ENCODE measurements at regions not wholly inside any gene's neighbourhood (a gene's known extent, or its start where the extent isn't known, plus 50 kb on each side); places are given as distances from the start of the nearest gene placed in this dataset.

GRCh38 chr4:106681381-106681921 is 312.9 kb upstream of the GIMD1 start:
- H3K36me3 ChIP-seq = no peaks in the 10 kb centered on the region
- H3K27me3 ChIP-seq (replicated peaks) = no peaks in the 10 kb centered on the region
- no peak overlapping the region for H3K27ac ChIP-seq
- no peaks in the 10 kb centered on the region for H3K4me1 ChIP-seq (replicated peaks)
- H3K9me3 ChIP-seq (replicated peaks) = no peaks in the 10 kb centered on the region
- DNase-seq (ENCODE audit: low read depth in 1 of 2, low spot score in 2 of 2) = no peak
- H3K4me3 ChIP-seq = no peak overlapping the region

- H3K36me3 ChIP-seq = no peaks in the 10 kb centered on the region
- DNase-seq (ENCODE audit: low read depth in 1 of 2, low spot score in 2 of 2) = no peak
- no peak overlapping the region for H3K27ac ChIP-seq
- H3K27me3 ChIP-seq (replicated peaks) = no peaks in the 10 kb centered on the region
- no peaks in the 10 kb centered on the region for H3K4me1 ChIP-seq (replicated peaks)
- no peak overlapping the region for H3K4me3 ChIP-seq
- no peaks in the 10 kb centered on the region for H3K9me3 ChIP-seq (replicated peaks)
These were observed 310.5 kb upstream of the GIMD1 start for GRCh38 chr4:106679063-106679462.

- Histone ChIP-seq H3K4me1 (replicated peaks) (no peaks in the 10 kb centered on the region), H3K9me3 (replicated peaks) (no peaks in the 10 kb centered on the region), H3K36me3 (no peaks in the 10 kb centered on the region), H3K27ac (no peak overlapping the region), H3K4me3 (no peak overlapping the region), H3K27me3 (replicated peaks) (no peaks in the 10 kb centered on the region)
- DNase-seq (ENCODE audit: low read depth in 1 of 2, low spot score in 2 of 2) = no peak
These were observed 308.6 kb upstream of the GIMD1 start for GRCh38 chr4:106677213-106677612.

GRCh38 chr4:106676173-106676921 is 307.8 kb upstream of the GIMD1 start:
- H3K4me1 ChIP-seq (replicated peaks) = no peaks in the 10 kb centered on the region
- no peaks in the 10 kb centered on the region for H3K27me3 ChIP-seq (replicated peaks)
- no peak overlapping the region for H3K27ac ChIP-seq
- H3K36me3 ChIP-seq = no peaks in the 10 kb centered on the region
- no peaks in the 10 kb centered on the region for H3K9me3 ChIP-seq (replicated peaks)
- H3K4me3 ChIP-seq = no peak overlapping the region
- no peak for DNase-seq (ENCODE audit: low read depth in 1 of 2, low spot score in 2 of 2)

GRCh38 chr4:106671716-106672115 is 303.1 kb upstream of the GIMD1 start:
- Histone ChIP-seq H3K4me1 (replicated peaks) (no peaks in the 10 kb centered on the region), H3K4me3 (no peak overlapping the region), H3K9me3 (replicated peaks) (no peaks in the 10 kb centered on the region), H3K36me3 (no peaks in the 10 kb centered on the region), H3K27me3 (replicated peaks) (no peaks in the 10 kb centered on the region), H3K27ac (no peak overlapping the region)
- DNase-seq (ENCODE audit: low read depth in 1 of 2, low spot score in 2 of 2) = no peak

- no peaks in the 10 kb centered on the region for H3K36me3 ChIP-seq
- no peaks in the 10 kb centered on the region for H3K27me3 ChIP-seq (replicated peaks)
- no peaks in the 10 kb centered on the region for H3K9me3 ChIP-seq (replicated peaks)
- H3K4me3 ChIP-seq = no peak overlapping the region
- H3K4me1 ChIP-seq (replicated peaks) = no peaks in the 10 kb centered on the region
- no peak for DNase-seq (ENCODE audit: low read depth in 1 of 2, low spot score in 2 of 2)
- no peak overlapping the region for H3K27ac ChIP-seq
These were observed 302.4 kb upstream of the GIMD1 start for GRCh38 chr4:106670976-106671375.

- Histone ChIP-seq H3K4me3 (no peak overlapping the region), H3K9me3 (replicated peaks) (no peaks in the 10 kb centered on the region), H3K27me3 (replicated peaks) (no peaks in the 10 kb centered on the region), H3K4me1 (replicated peaks) (no peaks in the 10 kb centered on the region), H3K36me3 (no peaks in the 10 kb centered on the region), H3K27ac (no peak overlapping the region)
- no peak for DNase-seq (ENCODE audit: low read depth in 1 of 2, low spot score in 2 of 2)
These were observed 290.8 kb upstream of the GIMD1 start for GRCh38 chr4:106659371-106659770.

GRCh38 chr4:106652095-106652494 is 283.5 kb upstream of the GIMD1 start:
- DNase-seq (ENCODE audit: low read depth in 1 of 2, low spot score in 2 of 2) = no peak
- Histone ChIP-seq H3K9me3 (replicated peaks) (no peaks in the 10 kb centered on the region), H3K4me3 (no peak overlapping the region), H3K27ac (no peak overlapping the region), H3K4me1 (replicated peaks) (no peaks in the 10 kb centered on the region), H3K27me3 (replicated peaks) (no peaks in the 10 kb centered on the region), H3K36me3 (no peaks in the 10 kb centered on the region)

- H3K4me1 ChIP-seq (replicated peaks) = no peaks in the 10 kb centered on the region
- no peak for DNase-seq (ENCODE audit: low read depth in 1 of 2, low spot score in 2 of 2)
- H3K27ac ChIP-seq = no peak overlapping the region
- no peak overlapping the region for H3K4me3 ChIP-seq
- no peaks in the 10 kb centered on the region for H3K36me3 ChIP-seq
- H3K9me3 ChIP-seq (replicated peaks) = no peaks in the 10 kb centered on the region
- H3K27me3 ChIP-seq (replicated peaks) = no peaks in the 10 kb centered on the region
These were observed 282.1 kb upstream of the GIMD1 start for GRCh38 chr4:106650701-106651100.

- Histone ChIP-seq H3K4me1 (replicated peaks) (no peaks in the 10 kb centered on the region), H3K36me3 (no peaks in the 10 kb centered on the region), H3K27ac (no peak overlapping the region), H3K27me3 (replicated peaks) (no peaks in the 10 kb centered on the region), H3K9me3 (replicated peaks) (no peaks in the 10 kb centered on the region), H3K4me3 (no peak overlapping the region)
- no peak for DNase-seq (ENCODE audit: low read depth in 1 of 2, low spot score in 2 of 2)
These were observed 278.9 kb upstream of the GIMD1 start for GRCh38 chr4:106647451-106647850.

GRCh38 chr4:106629268-106629625 is 260.7 kb upstream of the GIMD1 start:
- DNase-seq (ENCODE audit: low read depth in 1 of 2, low spot score in 2 of 2) = no peak
- H3K27me3 ChIP-seq (replicated peaks) = no peaks in the 10 kb centered on the region

GRCh38 chr4:106628586-106629267 is 260.1 kb upstream of the GIMD1 start:
- H3K9me3 ChIP-seq (replicated peaks) = no peaks in the 10 kb centered on the region
- H3K27ac ChIP-seq = no peak overlapping the region
- H3K36me3 ChIP-seq = no peaks in the 10 kb centered on the region
- no peak for DNase-seq (ENCODE audit: low read depth in 1 of 2, low spot score in 2 of 2)
- H3K4me1 ChIP-seq (replicated peaks) = 0 out of 2 replicates have a peak, but pooled peaks cover 3% of the 10 kb centered on the region
- H3K27me3 ChIP-seq (replicated peaks) = no peaks in the 10 kb centered on the region
- H3K4me3 ChIP-seq = no peak overlapping the region

More at GRCh38 chr4:106629268-106629625, 260.7 kb upstream of the GIMD1 start:
- Histone ChIP-seq H3K9me3 (replicated peaks) (no peaks in the 10 kb centered on the region), H3K27ac (no peak overlapping the region), H3K4me1 (replicated peaks) (0 out of 2 replicates have a peak, but pooled peaks cover 3% of the 10 kb centered on the region), H3K36me3 (no peaks in the 10 kb centered on the region), H3K4me3 (no peak overlapping the region)

GRCh38 chr4:106627051-106627450 is 258.5 kb upstream of the GIMD1 start:
- Histone ChIP-seq H3K4me3 (no peak overlapping the region), H3K27me3 (replicated peaks) (no peaks in the 10 kb centered on the region), H3K9me3 (replicated peaks) (no peaks in the 10 kb centered on the region), H3K36me3 (no peaks in the 10 kb centered on the region), H3K27ac (no peak overlapping the region), H3K4me1 (replicated peaks) (0 out of 2 replicates have a peak, but pooled peaks cover 3% of the 10 kb centered on the region)
- DNase-seq (ENCODE audit: low read depth in 1 of 2, low spot score in 2 of 2) = no peak

GRCh38 chr4:106624671-106625070 is 256.1 kb upstream of the GIMD1 start:
- no peak for DNase-seq (ENCODE audit: low read depth in 1 of 2, low spot score in 2 of 2)
- Histone ChIP-seq H3K4me3 (no peak overlapping the region), H3K4me1 (replicated peaks) (0 out of 2 replicates have a peak, but pooled peaks cover 3% of the 10 kb centered on the region), H3K27me3 (replicated peaks) (no peaks in the 10 kb centered on the region), H3K9me3 (replicated peaks) (no peaks in the 10 kb centered on the region), H3K27ac (no peak overlapping the region), H3K36me3 (no peaks in the 10 kb centered on the region)
